CD4-positive, alpha-beta memory T cell (primary cell): ENCODE measurements at regions not wholly inside any gene's neighbourhood (a gene's known extent, or its start where the extent isn't known, plus 50 kb on each side); places are given as distances from the start of the nearest gene placed in this dataset.

Experiments used
- CTCF ChIA-PET: fragments of 350-600 bp; sonication (Branson Sonifier 250); formaldehyde crosslinking; loops from one replicate; lab custom pipeline; 2021; ENCODE audit warnings: inconsistent platforms; ENCODE audit not compliant: partially characterized antibody; lab: Charles Lee
- POLR2A ChIA-PET: fragments of 350-600 bp; sonication (Branson Sonifier 250); formaldehyde crosslinking; loops from one replicate; lab custom pipeline; 2021; ENCODE audit not compliant: partially characterized antibody; lab: Charles Lee
- DNase-seq, 5 donors: peaks; one replicate each; pipeline versions ENCODE4 v3.0.0 to v3.0.0-alpha.2; 2020 to 2022; ENCODE audit warnings: mixed read lengths in 1 of 5
- H3K27ac ChIP-seq: one replicate; pipeline ENCODE4 v1.7.0; 2013; ENCODE audit warnings: low read depth, low read length
- H3K27me3 ChIP-seq: 2 replicates; pipeline ENCODE4 v1.7.0; 2013; ENCODE audit warnings: mild to moderate bottlenecking, low read length, moderate library complexity; ENCODE audit not compliant: insufficient read depth
- H3K36me3 ChIP-seq: 2 replicates; pipeline ENCODE4 v1.7.0; 2013; ENCODE audit warnings: mild to moderate bottlenecking, low read length, moderate library complexity; ENCODE audit not compliant: insufficient read depth
- H3K4me1 ChIP-seq: 2 replicates; pipeline ENCODE4 v1.7.0; 2013; ENCODE audit warnings: mild to moderate bottlenecking, low read length, moderate library complexity; ENCODE audit not compliant: insufficient read depth
- H3K4me3 ChIP-seq, 2 donors: one replicate each; pipeline ENCODE4 v1.7.0; 2013; ENCODE audit warnings: low read length in 2 of 2, mild to moderate bottlenecking in 1 of 2
- H3K9me3 ChIP-seq, 2 donors: one replicate each; pipeline ENCODE4 v1.7.0; 2013; ENCODE audit warnings: low read length in 2 of 2, control low read depth in 1 of 2; ENCODE audit not compliant: control insufficient read depth in 1 of 2
- H3K27ac Mint-ChIP-seq, 7 donors: one replicate each; pipeline ENCODE4 v1.8.0; 2020 to 2021; ENCODE audit warnings: mixed read lengths in 7 of 7, mild to moderate bottlenecking in 6 of 7, inconsistent platforms in 3 of 7, moderate library complexity in 3 of 7
- H3K27me3 Mint-ChIP-seq, 2 donors: one replicate each; pipeline ENCODE4 v1.8.0; 2020 to 2021; ENCODE audit warnings: mixed read lengths in 2 of 2
- H3K36me3 Mint-ChIP-seq, 2 donors: one replicate each; pipeline ENCODE4 v1.8.0; 2020 to 2021; ENCODE audit warnings: mixed read lengths in 2 of 2, inconsistent platforms in 1 of 2, mild to moderate bottlenecking in 1 of 2
- H3K4me1 Mint-ChIP-seq, 4 donors: one replicate each; pipeline ENCODE4 v1.8.0; 2020 to 2021; ENCODE audit warnings: mixed read lengths in 4 of 4, mild to moderate bottlenecking in 1 of 4
- H3K4me3 Mint-ChIP-seq, 8 donors: one replicate each; pipeline ENCODE4 v1.8.0; 2020 to 2021; ENCODE audit warnings: mixed read lengths in 8 of 8, mild to moderate bottlenecking in 7 of 8, moderate library complexity in 6 of 8, inconsistent platforms in 3 of 8
- H3K9me3 Mint-ChIP-seq, 8 donors: one replicate each; pipeline ENCODE4 v1.8.0; 2020 to 2021; ENCODE audit warnings: mixed read lengths in 8 of 8, mild to moderate bottlenecking in 5 of 8, inconsistent platforms in 3 of 8, moderate library complexity in 1 of 8
- intact Hi-C: fragments of 100-400 bp; cut with micrococcal nuclease; formaldehyde crosslinking; loops from one replicate; pipeline ENCODE4 v1.15.1; 2023

- Mint-ChIP-seq H3K4me3 (no peak overlapping the region), H3K27me3 (no peaks in the 10 kb centered on the region), H3K36me3 (no peaks in the 10 kb centered on the region), H3K9me3 (peaks cover 0 to 2% (median 0%) of the 10 kb centered on the region in 8 donors), H3K27ac (no peak overlapping the region), H3K4me1 (no peaks in the 10 kb centered on the region)
- intact Hi-C loops, result no loop called here
- H3K27ac ChIP-seq, result no peak overlapping the region
- CTCF ChIA-PET, result interaction anchor here (1.4 kb wide), 1 partner anchor 12 kb away, joined by 3 read pairs; no protein-coding TSS in a partner anchor
- H3K36me3 ChIP-seq, result no peaks in the 10 kb centered on the region
- DNase-seq, result no peak
- H3K9me3 ChIP-seq, result no peaks in the 10 kb centered on the region
- H3K27me3 ChIP-seq, result no peaks in the 10 kb centered on the region
- POLR2A ChIA-PET, result no interaction called here
- H3K4me1 ChIP-seq, result no peaks in the 10 kb centered on the region
- H3K4me3 ChIP-seq, result no peak overlapping the region
These were observed 108.7 kb upstream of the DGKB start for GRCh38 chr7:15011289-15011688.

GRCh38 chr7:15007507-15007906 is 105.0 kb upstream of the DGKB start:
- Histone ChIP-seq H3K27me3 (no peaks in the 10 kb centered on the region), H3K36me3 (no peaks in the 10 kb centered on the region), H3K4me1 (no peaks in the 10 kb centered on the region), H3K9me3 (no peaks in the 10 kb centered on the region), H3K4me3 (no peak overlapping the region), H3K27ac (no peak overlapping the region)
- Mint-ChIP-seq H3K4me1 (no peaks in the 10 kb centered on the region), H3K36me3 (no peaks in the 10 kb centered on the region), H3K27me3 (no peaks in the 10 kb centered on the region), H3K4me3 (no peak overlapping the region), H3K9me3 (peaks cover 0 to 2% (median 0%) of the 10 kb centered on the region in 8 donors), H3K27ac (no peak overlapping the region)
- DNase-seq, result no peak
- ChIA-PET CTCF (no interaction called here), POLR2A (no interaction called here)
- intact Hi-C loops, result no loop called here

DNA sequence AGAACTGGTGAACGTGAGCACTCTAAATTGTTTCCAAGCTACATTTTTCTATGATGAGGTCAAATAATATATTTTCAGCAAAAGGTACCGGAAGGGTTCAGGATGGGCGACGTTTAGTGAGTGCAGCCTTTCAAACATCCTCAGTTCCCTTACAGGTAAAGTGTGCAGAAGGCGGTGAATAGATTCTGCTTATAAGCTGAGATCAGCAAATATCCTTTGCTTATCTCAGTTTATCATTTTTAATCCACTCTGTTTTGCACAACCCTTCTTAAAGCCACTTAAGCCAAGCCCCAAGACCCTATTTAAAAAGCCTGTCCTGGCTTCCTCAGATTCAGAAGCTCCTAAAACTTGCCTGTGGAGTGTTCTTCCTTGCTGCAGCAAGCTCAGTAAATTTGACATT is 103.1 kb upstream of the DGKB start:
- Histone ChIP-seq H3K36me3 (no peaks in the 10 kb centered on the region), H3K27ac (no peak overlapping the region), H3K9me3 (no peaks in the 10 kb centered on the region), H3K4me3 (no peak overlapping the region), H3K27me3 (no peaks in the 10 kb centered on the region), H3K4me1 (no peaks in the 10 kb centered on the region)
- CTCF ChIA-PET, result interaction anchor here (0.6 to 2.1 kb wide), 2 partner anchors 14 to 355 kb away, joined by 4 read pairs; no protein-coding TSS in a partner anchor
- intact Hi-C loops, result no loop called here
- H3K4me1 Mint-ChIP-seq, result no peaks in the 10 kb centered on the region
- POLR2A ChIA-PET, result no interaction called here
- H3K27me3 Mint-ChIP-seq, result no peaks in the 10 kb centered on the region
- H3K27ac Mint-ChIP-seq, result no peak overlapping the region
- peaks cover 0 to 2% (median 0%) of the 10 kb centered on the region in 8 donors for H3K9me3 Mint-ChIP-seq
- no peak overlapping the region for H3K4me3 Mint-ChIP-seq
- H3K36me3 Mint-ChIP-seq, result no peaks in the 10 kb centered on the region
- DNase-seq, result no peak

DNA sequence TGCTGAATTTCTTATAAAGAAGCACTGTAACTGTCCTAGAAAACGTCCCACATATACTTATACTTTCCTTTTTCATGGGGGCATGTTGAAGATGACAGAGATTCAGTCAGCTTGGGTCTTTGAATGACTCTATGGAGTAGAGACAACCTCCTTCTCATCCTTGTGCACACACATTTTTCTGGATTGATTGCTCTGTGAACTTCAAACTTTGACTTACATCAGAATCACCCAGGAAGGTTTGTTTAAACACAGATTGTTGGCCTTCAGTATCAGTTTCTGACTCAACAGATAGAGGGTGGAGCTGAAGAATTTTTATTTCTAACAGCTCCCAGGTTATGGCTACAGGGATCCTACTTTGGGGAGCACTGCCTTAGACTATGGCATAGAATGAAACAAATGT is 97.6 kb upstream of the DGKB start:
- Mint-ChIP-seq H3K4me1 (no peaks in the 10 kb centered on the region), H3K27me3 (no peaks in the 10 kb centered on the region), H3K9me3 (peaks cover 0 to 2% (median 0%) of the 10 kb centered on the region in 8 donors), H3K27ac (no peak overlapping the region), H3K36me3 (no peaks in the 10 kb centered on the region), H3K4me3 (no peak overlapping the region)
- Histone ChIP-seq H3K9me3 (no peaks in the 10 kb centered on the region), H3K36me3 (no peaks in the 10 kb centered on the region), H3K4me1 (no peaks in the 10 kb centered on the region), H3K27ac (no peak overlapping the region), H3K27me3 (no peaks in the 10 kb centered on the region), H3K4me3 (no peak overlapping the region)
- POLR2A ChIA-PET, result no interaction called here
- intact Hi-C loops, result no loop called here
- CTCF ChIA-PET, result interaction anchor here (0.6 kb wide), 1 partner anchor 16 kb away, joined by 3 read pairs; no protein-coding TSS in a partner anchor
- no peak for DNase-seq

GRCh38 chr7:14999331-14999730 is 96.8 kb upstream of the DGKB start:
- no peak overlapping the region for H3K4me3 ChIP-seq

DNA sequence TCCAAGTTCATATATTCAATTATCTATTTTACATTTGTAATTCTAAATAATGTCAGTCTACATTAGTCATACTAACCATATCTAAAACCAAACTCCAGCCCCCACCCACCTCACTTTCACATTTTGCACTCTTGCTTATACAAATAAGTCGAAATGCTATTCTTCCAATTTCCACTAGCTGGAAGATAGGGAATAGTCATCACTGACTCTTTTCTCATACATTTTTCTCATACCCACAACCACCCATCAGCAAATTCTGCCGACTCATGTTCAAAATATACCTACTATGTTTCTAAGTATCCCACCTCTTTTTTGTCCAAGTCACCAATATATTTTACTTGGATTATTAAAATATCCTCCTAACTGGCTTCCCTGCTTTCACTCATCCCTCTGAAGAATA is 93.2 kb upstream of the DGKB start:
- Mint-ChIP-seq H3K36me3 (no peaks in the 10 kb centered on the region), H3K4me3 (no peak overlapping the region), H3K27me3 (no peaks in the 10 kb centered on the region), H3K9me3 (peaks cover 0 to 2% (median 0%) of the 10 kb centered on the region in 8 donors), H3K27ac (no peak overlapping the region), H3K4me1 (no peaks in the 10 kb centered on the region)
- ChIA-PET POLR2A (no interaction called here), CTCF (no interaction called here)
- no peak for DNase-seq
- intact Hi-C loops, result no loop called here
- H3K27me3 ChIP-seq, result no peaks in the 10 kb centered on the region
- no peaks in the 10 kb centered on the region for H3K36me3 ChIP-seq
- no peaks in the 10 kb centered on the region for H3K4me1 ChIP-seq
- H3K9me3 ChIP-seq, result no peaks in the 10 kb centered on the region
- H3K4me3 ChIP-seq, result no peak overlapping the region
- H3K27ac ChIP-seq, result no peak overlapping the region

More at GRCh38 chr7:14999331-14999730, 96.8 kb upstream of the DGKB start:
- H3K27me3 Mint-ChIP-seq, result no peaks in the 10 kb centered on the region
- no peaks in the 10 kb centered on the region for H3K4me1 Mint-ChIP-seq
- CTCF ChIA-PET, result no interaction called here
- Histone ChIP-seq H3K27ac (no peak overlapping the region), H3K36me3 (no peaks in the 10 kb centered on the region), H3K4me1 (no peaks in the 10 kb centered on the region), H3K9me3 (no peaks in the 10 kb centered on the region), H3K27me3 (no peaks in the 10 kb centered on the region)
- H3K36me3 Mint-ChIP-seq, result no peaks in the 10 kb centered on the region
- POLR2A ChIA-PET, result no interaction called here
- intact Hi-C loops, result no loop called here
- H3K9me3 Mint-ChIP-seq, result peaks cover 0 to 2% (median 0%) of the 10 kb centered on the region in 8 donors
- H3K27ac Mint-ChIP-seq, result no peak overlapping the region
- H3K4me3 Mint-ChIP-seq, result no peak overlapping the region
- no peak for DNase-seq

GRCh38 chr7:14988941-14989340 is 86.4 kb upstream of the DGKB start:
- peaks cover 0 to 3% (median 0%) of the 10 kb centered on the region in 8 donors for H3K9me3 Mint-ChIP-seq
- intact Hi-C loops, result no loop called here
- H3K27me3 ChIP-seq, result no peaks in the 10 kb centered on the region
- DNase-seq, result no peak
- no peak overlapping the region for H3K4me3 Mint-ChIP-seq
- H3K36me3 Mint-ChIP-seq, result no peaks in the 10 kb centered on the region
- no peaks in the 10 kb centered on the region for H3K4me1 ChIP-seq
- no peaks in the 10 kb centered on the region for H3K9me3 ChIP-seq
- ChIA-PET POLR2A (no interaction called here), CTCF (no interaction called here)
- H3K27me3 Mint-ChIP-seq, result no peaks in the 10 kb centered on the region
- H3K27ac Mint-ChIP-seq, result no peak overlapping the region
- no peak overlapping the region for H3K4me3 ChIP-seq
- no peak overlapping the region for H3K27ac ChIP-seq
- no peaks in the 10 kb centered on the region for H3K36me3 ChIP-seq
- no peaks in the 10 kb centered on the region for H3K4me1 Mint-ChIP-seq

DNA sequence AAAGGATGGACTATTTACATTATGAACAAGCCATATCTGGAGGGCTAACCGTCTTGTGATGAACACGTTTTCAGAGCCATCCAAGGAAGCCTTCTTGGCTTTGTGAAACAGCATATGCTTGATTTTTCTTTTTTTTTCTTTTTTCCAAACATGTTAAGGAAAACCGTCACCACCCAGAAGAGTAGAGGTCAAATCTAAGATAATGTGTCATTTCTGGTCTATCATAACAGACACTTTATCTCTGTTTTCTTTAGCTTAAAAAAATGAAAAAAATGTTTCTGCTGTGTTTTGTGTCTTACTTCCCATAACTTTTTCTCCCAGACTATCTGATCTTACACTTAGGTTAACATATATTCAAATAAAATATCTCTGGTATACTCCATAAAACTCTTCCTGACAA is 76.1 kb upstream of the DGKB start:
- Mint-ChIP-seq H3K4me1 (no peaks in the 10 kb centered on the region), H3K36me3 (no peaks in the 10 kb centered on the region), H3K27me3 (no peaks in the 10 kb centered on the region), H3K4me3 (no peak overlapping the region), H3K9me3 (peaks cover 0 to 6% (median 0%) of the 10 kb centered on the region in 8 donors), H3K27ac (no peak overlapping the region)
- Histone ChIP-seq H3K27me3 (no peaks in the 10 kb centered on the region), H3K9me3 (no peaks in the 10 kb centered on the region), H3K4me3 (no peak overlapping the region), H3K36me3 (no peaks in the 10 kb centered on the region), H3K27ac (no peak overlapping the region), H3K4me1 (no peaks in the 10 kb centered on the region)
- ChIA-PET POLR2A (no interaction called here), CTCF (interaction anchor here (0.8 kb wide), 1 partner anchor 11 kb away, joined by 3 read pairs; no protein-coding TSS in a partner anchor)
- intact Hi-C loops, result no loop called here
- no peak for DNase-seq
